HG03460 (cell line): ENCODE measurements at regions not wholly inside any gene's neighbourhood (a gene's known extent, or its start where the extent isn't known, plus 50 kb on each side); places are given as distances from the start of the nearest gene placed in this dataset.
"Not testable (repeated sequence)": the region's sequence is repeated elsewhere in the genome, so short reads cannot be mapped to it uniquely, and the experiment has no call there.

Experiments used
- ATAC-seq: cut with Tn5 transposase; IDR thresholded peaks from one replicate; pipeline ENCODE4 v1.9.1; 2021; ENCODE audit not compliant: unreplicated experiment

- ATAC-seq: no peak
Observed at GRCh38 chr6:112967974-112968373, 620.8 kb downstream of the RFPL4B start.

DNA sequence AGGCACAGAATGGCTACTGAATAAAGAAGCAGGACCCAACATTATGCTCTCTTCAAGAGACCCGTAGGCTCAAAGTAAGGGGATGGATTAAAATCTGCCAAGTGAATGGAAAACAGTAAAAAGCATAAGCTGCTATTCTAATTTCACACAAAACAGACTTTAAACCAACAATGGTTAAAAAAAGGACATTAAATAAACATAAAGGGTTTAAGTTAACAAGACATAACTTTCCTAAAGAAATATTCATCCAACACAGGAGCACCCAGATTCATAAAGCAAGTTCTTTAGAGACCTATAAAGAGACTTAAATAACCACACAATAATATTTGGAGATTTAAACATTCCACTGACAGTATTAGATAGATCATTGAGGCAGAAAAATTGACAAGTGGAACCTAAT lies 624.5 kb downstream of the RFPL4B start:
- ATAC-seq: no peak

- not testable (repeated sequence) for ATAC-seq
Observed at GRCh38 chr6:112974931-112975330, 627.8 kb downstream of the RFPL4B start.

DNA sequence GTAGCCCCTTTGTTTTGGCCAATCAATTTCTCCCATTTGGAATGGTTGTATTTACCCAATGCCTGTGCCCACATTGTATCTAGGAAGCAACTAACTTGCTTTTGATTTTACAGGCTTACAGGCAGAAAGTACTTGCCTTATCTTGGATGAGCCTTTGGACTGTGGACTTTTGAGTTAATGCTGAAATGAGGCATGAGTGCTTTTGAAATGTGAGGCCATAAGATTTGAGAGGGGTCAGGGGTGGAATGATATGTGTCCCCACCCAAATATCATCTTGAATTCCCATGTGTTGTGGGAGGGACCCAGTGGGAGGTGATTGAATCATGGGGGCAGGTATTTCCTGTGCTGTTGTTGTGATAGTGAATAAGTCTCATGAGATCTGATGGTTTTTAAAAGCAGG lies 629.4 kb downstream of the RFPL4B start:
- not testable (repeated sequence) for ATAC-seq

- no peak for ATAC-seq
Observed at GRCh38 chr6:112979830-112980229, 632.7 kb downstream of the RFPL4B start.

- no peak for ATAC-seq
Observed at GRCh38 chr6:112980676-112981075, 633.5 kb downstream of the RFPL4B start.

DNA sequence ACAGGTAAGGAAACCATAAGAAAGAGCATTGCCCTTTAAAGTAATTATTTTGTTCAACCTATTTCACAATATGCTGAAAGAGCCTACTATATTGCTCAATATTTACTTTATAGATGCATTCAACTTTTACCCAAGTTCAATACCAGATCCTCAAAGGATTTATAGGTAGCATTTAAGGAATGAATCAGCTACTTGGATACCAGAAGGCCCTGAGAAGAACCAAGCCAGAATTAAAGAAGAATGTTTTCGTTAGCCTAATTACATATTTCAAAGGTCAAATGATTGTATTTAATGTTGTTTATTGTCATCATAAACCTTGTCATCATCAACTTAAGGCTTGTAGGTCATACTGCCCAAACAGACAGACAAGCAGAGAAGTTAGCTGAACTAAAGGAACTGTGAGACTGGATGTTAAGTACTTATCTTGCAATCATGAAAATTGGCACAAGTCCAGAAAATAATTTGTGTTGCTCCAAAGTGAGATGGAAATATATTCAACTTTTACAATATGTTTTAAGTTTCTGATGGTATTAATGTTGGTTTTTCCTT lies 636.7 kb downstream of the RFPL4B start:
- ATAC-seq: no peak

- no peak for ATAC-seq
Observed at GRCh38 chr6:112984899-112985298, 637.8 kb downstream of the RFPL4B start.

DNA sequence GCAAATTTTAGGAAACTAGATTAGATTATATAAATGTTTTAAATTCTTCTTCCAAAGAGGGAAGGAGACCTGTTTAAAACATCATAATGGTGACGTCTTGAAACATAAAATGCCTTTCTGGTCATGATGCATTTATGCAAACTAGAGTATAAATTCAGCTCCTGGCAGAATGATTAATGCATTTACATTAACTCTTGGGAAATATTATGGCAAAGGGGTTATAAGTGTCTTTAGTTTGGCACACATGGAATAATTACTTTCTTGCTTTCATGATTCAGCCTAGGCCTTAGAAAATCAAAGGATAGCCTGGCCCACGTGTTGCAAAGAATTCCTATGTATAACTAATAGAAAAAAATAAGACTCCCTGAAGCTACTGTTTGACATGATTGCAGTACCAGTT lies 639.2 kb downstream of the RFPL4B start:
- ATAC-seq: no peak

DNA sequence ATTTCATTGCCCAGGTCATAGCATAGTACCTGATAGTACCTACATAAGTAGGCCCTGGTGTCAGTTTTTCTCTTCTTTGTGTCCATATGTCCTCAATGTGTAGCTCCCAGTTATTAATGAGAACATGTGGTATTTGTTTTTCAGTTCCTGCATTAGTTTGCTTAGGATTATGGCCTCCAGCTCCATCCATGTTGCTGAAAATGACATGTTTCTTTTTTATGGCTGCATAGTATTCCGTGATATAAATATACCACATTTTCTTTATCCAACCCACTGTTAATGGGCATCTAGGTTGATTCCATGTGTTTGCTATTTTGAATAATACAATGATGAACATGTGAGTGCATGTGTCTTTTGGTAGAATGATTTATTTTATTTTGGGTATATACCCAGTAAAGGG lies 641.6 kb downstream of the RFPL4B start:
- ATAC-seq: no peak

DNA sequence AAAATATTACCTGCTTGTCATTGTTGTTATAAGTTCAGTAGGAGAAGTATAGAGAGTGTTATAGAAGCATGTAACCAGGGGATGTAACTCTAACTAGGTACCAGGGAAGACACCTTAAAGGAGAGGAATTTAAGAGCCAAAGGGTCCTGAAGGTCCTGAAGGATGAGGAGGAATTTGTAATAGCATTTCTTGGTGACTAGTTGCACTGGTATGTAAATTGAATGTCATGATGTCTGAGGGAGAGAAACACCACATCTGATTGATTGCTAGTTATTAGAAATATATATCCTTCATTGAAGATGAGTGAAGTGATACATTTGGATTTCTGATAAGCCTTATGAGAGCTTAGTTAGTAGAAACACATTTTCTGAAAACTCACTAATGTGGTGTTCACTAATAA lies 643.8 kb downstream of the RFPL4B start:
- no peak for ATAC-seq

DNA sequence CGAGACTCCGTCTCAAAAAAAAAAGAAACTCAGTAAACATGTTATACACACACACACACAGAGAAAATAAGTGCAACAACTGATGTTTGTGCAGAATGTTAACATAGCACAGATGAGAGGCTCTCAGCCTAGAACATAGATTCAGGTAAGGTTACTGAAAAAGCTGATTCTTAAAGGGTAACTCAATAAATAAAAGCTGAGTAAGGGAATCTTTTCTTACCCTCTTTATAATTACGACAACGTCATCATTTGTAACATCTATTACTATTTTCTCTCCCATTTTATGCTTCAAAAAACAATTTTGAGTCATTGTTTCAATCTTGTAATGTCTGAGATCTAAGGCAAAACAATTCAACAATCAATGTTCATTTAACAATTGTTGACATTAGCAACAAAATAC lies 644.8 kb downstream of the RFPL4B start:
- ATAC-seq: no peak

DNA sequence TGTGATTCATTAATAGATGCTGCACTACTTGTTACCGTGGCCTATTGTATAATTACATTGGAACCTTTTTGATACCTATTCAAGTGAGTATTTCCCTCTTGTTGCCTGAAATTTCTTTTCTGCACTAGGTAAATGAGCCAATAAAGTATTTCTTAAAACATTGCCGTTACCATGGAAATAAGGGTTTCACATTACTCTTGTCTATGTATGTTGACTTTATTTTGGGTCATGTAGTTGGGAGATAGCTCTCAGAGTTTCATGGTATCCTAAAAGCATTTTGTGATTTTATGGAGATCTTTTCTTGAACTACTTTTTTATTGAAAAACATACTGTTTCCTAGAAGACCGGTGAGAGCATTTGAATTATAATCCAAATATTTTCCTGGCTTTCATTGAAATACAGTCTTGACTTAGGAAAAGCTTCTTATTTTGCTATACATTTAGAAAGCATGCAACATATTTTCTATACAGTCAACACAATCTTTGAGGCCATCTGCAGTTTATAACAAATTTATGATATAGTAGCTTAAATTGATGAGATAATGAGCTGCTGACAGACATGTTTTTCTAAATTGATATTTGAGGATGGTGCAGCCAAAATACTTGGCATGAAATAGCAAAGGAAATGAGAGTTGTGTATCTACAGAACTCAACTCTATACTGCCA lies 650.4 kb downstream of the RFPL4B start:
- no peak for ATAC-seq

DNA sequence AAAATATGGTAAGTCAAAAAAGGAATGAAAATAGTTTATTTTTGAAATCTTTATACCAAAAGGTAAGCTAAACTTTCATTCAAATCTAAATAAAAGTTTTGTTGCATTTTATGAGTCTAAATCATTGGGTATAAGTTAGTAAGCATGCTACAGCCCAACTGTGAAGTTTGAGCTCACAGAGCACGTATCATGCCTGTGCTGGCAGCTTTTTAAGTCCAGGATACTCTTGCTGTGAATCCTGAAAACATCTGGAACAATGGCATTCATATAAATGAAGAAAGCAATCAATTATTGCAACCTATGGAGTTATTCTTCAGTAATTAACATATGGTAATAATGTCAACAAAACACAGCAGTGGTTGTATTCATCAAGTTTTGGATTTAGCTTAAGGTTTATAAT lies 656.9 kb downstream of the RFPL4B start:
- ATAC-seq: no peak

GRCh38 chr6:113004470-113005270 lies 657.5 kb downstream of the RFPL4B start:
- no peak for ATAC-seq

DNA sequence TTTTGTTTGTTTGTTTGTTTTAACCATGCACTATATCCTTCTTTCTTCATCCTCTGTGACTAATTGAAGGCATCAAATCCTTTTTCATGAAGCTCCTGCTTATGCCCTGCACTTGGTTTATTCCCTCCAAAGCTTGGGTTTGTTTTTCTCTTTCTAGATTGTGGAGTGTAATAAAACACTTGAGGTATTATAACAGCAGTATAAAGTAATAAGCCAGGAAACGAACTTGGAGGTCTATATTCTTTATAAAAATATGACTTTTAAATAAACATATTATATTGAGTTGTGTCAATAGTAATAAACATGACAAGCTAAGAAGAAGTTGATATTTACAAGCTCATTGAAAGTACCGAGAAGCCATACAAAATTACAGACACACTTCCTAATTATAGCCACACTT lies 659.4 kb downstream of the RFPL4B start:
- no peak for ATAC-seq

GRCh38 chr6:113009682-113010081 lies 662.6 kb downstream of the RFPL4B start:
- ATAC-seq: no peak

DNA sequence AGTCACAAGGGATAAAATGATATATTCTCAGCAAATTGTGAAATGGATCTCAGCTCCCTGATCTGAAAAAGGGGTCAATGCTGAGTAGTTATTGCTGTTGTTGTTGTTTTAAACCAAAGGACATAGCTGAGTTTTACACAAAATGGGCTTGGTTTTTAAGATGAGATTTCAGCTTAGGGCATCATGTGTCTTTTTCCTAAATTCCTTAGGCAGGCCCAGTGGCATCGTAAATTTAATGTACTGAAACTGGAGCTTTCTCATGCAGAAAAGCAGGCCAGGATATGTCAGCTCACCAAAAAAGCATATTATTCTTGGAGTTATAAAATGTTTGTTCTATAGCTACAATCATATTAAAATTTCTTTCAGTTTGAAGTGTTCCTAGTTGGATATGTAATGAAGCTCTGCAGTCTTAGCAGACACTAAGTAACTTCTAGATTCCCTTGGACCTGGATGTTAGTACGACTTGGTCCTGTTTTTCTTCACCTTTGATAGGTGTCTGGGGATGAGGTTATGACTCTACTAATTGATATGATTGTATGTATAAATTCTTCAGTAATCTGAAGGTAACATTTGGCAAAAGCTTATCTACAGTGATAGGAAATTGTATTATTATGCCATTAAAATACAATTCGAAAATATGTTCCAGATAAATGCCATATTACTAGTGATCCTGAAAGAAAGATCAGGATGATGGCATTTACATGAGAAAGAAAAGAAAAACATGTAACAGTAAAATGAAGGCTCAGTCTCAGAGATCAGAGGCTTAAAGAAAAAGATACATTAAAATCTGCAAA lies 663.3 kb downstream of the RFPL4B start:
- no peak for ATAC-seq

DNA sequence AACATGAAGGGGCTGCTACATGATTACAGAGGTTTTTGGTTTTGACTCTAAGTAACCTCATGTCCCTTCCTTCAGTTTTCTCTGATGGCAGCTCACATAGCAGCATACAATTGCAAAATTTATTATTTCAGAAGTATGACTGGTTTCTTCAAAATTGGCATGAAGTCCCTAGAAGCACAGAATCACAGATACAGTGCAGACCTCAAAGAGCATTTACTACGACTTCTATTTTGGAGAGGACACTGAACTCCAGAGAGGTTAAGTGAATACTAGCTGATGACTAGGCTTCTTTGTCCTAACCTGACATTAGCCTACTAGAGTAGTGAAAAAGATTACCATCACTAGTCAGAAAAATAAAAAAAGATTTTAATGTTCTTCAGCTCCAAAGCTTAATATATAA lies 664.3 kb downstream of the RFPL4B start:
- no peak for ATAC-seq

DNA sequence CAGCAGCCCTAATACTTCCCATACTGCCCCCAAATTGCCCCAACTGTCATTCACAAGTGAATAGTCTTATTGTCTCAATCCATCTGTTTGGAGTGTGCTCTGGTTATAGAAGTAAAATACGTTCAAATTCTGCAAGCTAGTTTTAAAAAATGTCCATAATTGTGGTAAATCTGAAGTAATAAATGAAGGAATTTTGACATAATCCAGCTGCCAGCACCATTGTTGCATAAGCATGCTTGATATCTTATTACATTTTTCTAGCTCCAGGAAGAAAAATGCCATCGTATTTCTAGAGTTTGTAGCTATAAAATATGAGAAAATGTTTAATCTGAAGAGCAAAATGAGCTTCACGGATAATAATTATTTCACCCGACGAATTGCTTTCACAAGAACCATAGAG lies 664.7 kb downstream of the RFPL4B start:
- no peak for ATAC-seq

GRCh38 chr6:113015249-113015648 lies 668.1 kb downstream of the RFPL4B start:
- ATAC-seq: no peak

GRCh38 chr6:113017353-113017752 lies 670.2 kb downstream of the RFPL4B start:
- no peak for ATAC-seq
